Kidney tubule cell (primary cell): ENCODE measurements at regions not wholly inside any gene's neighbourhood (a gene's known extent, or its start where the extent isn't known, plus 50 kb on each side); places are given as distances from the start of the nearest gene placed in this dataset.
A peak's percentile ranks its signal among the peaks of the same experiment; 100 is the strongest.
"Not testable (repeated sequence)": the region's sequence is repeated elsewhere in the genome, so short reads cannot be mapped to it uniquely, and the experiment has no call there.

Experiments
- DNase-seq: peaks from one replicate; pipeline ENCODE4 v3.0.0-alpha.2; 2018; ENCODE audit warnings: low spot score

DNA sequence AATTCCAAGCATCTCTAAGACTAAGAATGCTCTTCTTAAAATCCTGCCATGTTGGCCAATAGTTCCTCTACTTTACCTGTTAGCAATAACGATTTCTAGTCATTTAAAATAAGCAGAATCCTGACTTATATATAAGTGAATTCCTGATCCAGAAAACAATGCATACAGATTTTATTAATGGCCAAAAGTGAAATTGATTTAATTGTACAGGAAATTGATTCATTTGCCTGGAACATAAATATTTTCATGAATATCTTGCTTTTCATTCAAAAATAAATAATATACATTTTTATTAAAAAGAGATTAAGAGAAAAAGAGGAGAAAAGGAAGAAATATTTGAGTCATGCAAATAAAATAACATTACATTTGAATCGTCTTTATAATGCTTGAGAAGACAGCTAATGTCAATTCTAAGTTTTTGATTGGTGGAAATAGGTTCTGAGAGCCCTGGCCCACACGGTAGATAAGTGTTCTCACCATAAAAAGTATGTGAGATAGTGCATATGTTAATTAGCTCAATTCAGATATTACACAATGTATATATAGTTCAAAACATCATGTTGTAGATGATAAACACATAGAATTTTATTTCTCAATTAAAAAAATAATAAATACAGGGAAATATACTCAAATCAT lies 323.2 kb upstream of the MIR17HG start:
- DNase-seq: no peak

- DNase-seq: no peak
Measured at GRCh38 chr13:91025442-91025841, 322.0 kb upstream of the MIR17HG start.

DNA sequence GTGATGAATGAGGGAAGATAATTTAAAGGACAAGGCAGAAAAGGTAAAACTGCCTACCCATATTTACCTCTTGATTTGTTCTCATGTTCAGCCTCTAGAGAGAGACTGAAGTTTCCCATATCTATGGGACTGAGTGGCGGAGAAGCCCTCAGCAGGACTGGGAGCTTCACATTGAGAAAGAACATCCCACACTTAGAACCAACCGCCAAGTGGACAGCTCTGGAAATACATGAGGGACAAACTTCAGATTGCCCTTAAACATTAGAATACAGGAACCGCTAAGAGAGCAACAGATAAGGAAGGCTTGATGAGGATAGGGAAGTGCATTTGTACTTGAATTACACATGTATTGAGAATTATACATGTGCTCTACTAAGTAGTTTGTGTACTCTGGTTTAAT lies 316.0 kb upstream of the MIR17HG start:
- no peak for DNase-seq

DNA sequence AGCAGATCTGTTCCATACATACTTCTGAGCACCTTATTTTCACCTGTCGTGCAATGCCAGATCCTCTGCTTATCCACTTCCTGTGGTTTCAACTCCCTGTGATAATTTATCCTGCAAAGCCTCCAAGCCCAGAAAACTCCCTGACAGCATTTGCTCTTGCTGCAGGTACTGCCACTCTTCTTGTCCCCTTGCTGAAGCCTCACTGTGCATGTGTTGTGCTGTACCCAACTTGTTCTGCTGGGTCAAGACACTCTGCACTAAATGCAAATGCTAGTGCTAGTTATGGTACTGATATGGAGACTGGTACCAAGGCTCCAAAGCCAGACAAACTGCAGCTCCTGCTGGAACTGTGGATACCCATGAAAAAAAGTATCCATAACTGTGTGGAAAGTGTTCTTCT lies 315.4 kb upstream of the MIR17HG start:
- DNase-seq: no peak

- DNase-seq: no peak
Measured at GRCh38 chr13:91036886-91037285, 310.6 kb upstream of the MIR17HG start.

DNA sequence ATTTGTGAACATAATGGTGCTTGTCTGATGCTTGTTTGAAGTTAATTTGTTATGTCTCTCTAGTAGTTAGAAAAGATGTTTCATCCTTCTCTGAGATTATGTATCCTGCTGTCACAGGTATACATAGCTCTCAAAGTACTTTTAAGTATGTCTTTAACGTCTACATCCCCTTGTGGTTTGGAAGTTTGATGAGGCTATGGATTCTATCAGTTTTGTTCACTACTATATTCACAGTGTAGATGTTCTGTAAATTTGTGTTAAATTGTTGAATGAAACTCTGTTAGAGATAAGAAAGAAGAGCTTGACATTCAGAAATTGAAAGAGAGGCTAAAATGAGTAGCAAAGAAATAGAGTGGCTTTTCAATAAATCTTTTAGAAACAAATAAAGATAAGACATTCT lies 304.6 kb upstream of the MIR17HG start:
- no peak for DNase-seq

GRCh38 chr13:91045351-91046034 lies 302.0 kb upstream of the MIR17HG start:
- peak; percentile 10 for DNase-seq

DNA sequence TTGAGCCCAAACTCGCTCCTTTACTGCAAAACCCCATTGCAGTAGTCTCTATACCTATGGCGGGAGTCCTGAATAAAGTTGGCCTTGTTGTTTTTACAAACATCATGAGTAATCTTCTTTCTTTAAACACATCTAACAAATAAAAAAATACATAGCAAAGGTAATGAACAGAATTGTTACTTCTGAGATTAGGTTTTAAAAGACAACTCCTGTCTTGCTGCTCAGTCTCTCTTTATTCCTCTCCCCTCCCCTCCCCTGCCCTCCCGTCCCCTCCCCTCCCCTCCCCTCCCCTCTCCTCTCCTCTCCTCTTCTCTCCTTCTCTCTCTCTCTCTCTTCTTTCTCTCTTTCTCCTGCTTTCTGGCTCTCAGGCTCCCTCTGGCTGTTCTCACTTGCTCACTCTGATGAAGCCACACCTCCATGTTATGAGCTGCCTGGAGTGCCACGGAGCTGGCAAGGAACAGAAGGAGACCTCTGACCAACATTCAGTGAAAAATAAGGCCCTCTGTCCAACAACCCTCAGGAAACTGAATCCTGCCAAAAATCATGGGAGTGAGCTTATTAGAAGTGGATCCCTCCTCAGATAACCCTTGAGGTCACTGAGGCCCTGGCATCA lies 300.7 kb upstream of the MIR17HG start:
- DNase-seq: no peak

DNA sequence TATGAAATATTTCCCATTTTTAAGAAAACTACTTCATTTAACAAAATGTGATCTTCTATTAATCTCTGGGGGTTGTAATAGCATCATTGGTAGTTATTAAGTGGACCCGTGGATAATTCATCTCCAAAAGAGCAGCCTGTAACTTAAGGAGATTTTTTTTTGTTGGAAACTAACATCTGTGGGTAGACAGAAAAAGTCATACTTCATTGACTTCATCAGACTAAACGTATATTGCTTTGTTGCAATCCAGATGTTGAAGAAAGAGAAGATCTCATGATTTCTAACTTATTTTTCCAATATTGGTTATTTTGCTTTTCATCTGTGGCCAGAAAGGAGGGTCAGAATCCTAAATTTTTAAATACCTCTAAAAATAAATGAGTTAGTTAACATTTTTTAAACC lies 296.5 kb upstream of the MIR17HG start:
- DNase-seq: no peak

GRCh38 chr13:91052876-91053275 lies 294.6 kb upstream of the MIR17HG start:
- no peak for DNase-seq

GRCh38 chr13:91053318-91054065 lies 294.0 kb upstream of the MIR17HG start:
- DNase-seq: no peak

DNA sequence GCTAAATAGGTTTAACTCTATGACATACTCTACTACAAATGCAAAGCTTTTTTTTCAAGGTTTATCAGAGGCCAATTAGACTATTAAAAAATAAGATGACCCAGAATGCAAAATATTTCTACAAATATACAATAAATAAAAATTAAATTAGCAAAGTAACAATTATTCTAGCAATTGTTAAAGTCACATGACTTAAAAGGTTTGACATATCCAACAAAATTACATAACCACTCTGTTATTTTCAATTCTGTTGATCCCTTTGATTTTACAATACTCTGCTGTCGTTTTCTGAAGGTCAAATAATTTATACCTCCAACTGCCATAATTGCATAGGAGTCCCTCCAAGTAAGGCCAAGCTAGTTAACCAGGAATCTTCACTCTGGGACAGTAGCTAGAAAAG lies 292.6 kb upstream of the MIR17HG start:
- no peak for DNase-seq

DNA sequence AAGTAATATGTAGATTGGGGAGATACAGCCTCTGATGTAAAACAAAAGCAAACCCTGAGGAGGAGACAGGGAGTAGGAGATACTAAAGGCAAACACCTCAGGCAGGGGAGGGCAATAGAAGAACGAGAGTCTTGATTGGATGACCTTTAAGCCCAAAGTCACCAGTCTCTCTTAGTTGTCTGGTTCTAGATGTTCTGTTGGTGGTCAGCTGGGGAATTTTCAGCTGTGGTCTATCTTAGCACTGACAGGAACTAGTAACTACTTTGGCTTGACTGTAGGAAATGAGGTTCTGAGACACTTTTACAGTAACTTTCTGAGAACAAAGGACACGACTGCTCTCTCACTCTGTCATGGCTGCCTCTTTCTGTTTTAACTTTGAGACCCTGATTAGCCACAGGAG lies 290.7 kb upstream of the MIR17HG start:
- no peak for DNase-seq

GRCh38 chr13:91057507-91057906 lies 290.0 kb upstream of the MIR17HG start:
- DNase-seq: not testable (repeated sequence)

- DNase-seq: peak; percentile 45
Measured at GRCh38 chr13:91058066-91058465, 289.4 kb upstream of the MIR17HG start.

- no peak for DNase-seq
Measured at GRCh38 chr13:91058919-91059318, 288.6 kb upstream of the MIR17HG start.

GRCh38 chr13:91066745-91067144 lies 280.7 kb upstream of the MIR17HG start:
- no peak for DNase-seq

DNA sequence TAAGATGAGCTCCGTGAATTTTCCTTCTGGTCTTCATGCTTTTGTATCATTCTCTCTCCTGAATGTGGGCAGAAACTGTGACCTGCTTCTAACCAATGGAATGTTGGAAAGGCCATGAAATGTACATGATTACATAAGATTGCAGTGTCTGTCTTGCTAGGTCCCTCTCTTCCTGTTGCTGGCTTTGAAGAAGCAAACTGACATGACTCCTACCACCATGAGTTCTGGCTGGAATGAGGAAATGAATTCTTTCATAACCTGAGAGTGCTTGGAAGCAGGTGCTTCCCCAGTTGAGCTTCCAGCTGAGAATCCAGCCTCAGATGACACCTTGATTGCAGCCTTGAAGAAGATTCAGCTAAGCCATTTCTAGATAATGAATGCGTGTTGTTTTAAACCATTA lies 275.0 kb upstream of the MIR17HG start:
- peak; percentile 79 for DNase-seq

GRCh38 chr13:91074091-91074490 lies 273.4 kb upstream of the MIR17HG start:
- no peak for DNase-seq

- DNase-seq: no peak
Measured at GRCh38 chr13:91076830-91077229, 270.7 kb upstream of the MIR17HG start.

DNA sequence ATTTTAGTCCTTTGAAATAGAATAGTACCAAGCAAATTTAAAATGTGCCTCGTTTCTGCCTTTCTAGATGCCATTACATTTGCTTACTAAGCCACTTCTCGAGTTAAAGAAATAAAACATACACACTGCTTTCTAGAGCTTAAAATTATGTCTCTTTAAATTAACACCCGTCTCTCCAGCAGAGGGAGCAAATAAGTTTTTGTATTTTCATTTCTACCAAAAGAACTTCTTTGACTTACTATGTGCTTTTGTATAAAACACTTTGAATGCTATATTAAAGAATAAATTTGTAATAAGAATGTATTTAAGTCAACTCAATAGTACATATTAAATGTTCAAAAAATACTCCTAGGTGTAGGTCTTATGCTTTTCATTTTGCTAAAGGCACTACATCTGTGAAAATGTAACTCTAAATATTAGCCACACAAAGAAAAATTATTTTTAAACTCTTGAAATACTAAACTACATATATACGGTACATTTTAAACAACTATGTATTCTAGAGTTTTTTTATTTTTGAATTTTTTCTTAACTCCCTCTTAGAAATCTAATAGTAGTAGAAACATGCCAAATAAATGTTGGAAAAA lies 269.3 kb upstream of the MIR17HG start:
- peak; percentile 28 for DNase-seq

- no peak for DNase-seq
Measured at GRCh38 chr13:91079176-91079575, 268.3 kb upstream of the MIR17HG start.

DNA sequence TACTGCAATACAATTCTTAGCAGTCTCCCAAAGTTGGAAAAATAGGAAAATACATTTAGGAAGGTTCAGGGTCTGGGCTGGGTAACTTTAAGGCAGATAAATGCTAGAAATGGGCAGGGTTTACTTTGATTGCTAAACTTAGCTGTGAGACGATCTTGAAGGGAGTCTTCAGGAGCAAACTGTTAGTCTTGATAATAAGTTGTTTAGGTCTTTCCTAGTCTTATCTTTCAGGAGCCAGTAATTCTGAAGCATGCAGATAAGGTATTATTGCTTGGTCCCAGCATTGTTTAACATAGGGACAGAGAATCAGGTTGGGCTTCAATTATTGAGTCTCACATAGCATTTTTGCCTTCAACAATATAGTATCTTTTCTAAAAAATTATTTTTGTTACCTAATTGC lies 262.4 kb upstream of the MIR17HG start:
- DNase-seq: no peak
